ENCODE measurements at regions not wholly inside any gene's neighbourhood (a gene's known extent, or its start where the extent isn't known, plus 50 kb on each side); places are given as distances from the start of the nearest gene placed in this dataset.

DNA sequence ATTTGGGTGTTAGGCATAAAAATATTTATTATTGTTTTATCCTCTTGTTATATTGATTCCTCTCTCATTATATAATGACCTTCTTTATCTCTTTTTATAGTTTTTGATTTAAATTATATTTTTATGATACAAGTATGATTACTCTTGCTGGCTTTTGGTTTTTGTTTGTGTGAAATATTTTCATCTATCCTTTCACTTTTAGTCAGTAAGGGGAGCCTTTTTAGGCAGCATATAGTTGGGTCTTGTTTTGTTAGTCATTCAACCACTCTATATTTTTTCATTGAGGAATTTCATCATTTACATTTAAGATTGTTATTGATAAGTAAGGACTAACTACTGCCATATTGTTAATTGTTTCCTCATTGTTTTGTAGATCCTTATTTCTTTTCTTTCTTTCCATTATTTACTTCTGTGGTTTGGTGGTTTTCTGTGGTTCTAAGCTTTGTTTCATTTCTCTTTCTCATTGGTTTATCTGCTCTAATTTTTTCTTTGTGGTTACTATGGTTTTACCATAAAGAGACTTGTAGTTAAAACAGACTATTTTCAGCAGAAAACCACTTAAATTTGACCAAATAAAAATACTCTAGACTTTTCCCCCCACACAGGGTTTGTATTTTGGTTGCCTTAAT lies 593.1 kb downstream of the NUF2 start:
- H3K4me3 ChIP-seq (ENCODE audit: low read depth in 1 of 2, low read length in 2 of 2): no peak overlapping the region
- no peak overlapping the region for H3K27ac ChIP-seq (ENCODE audit: low read depth, low read length)
- H3K4me1 ChIP-seq (ENCODE audit: insufficient read depth, low read length): no peaks in the 10 kb centered on the region
- H3K9me3 ChIP-seq (ENCODE audit: low read length): no peaks in the 10 kb centered on the region
- no peak overlapping the region for H3K9ac ChIP-seq (ENCODE audit: low read length)
- no peaks in the 10 kb centered on the region for H3K36me3 ChIP-seq (ENCODE audit: insufficient read depth, low read length)
- H3K27me3 ChIP-seq (ENCODE audit: control insufficient read depth in 1 of 2, insufficient read depth in 2 of 2, low read length in 2 of 2): no peaks in the 10 kb centered on the region

DNA sequence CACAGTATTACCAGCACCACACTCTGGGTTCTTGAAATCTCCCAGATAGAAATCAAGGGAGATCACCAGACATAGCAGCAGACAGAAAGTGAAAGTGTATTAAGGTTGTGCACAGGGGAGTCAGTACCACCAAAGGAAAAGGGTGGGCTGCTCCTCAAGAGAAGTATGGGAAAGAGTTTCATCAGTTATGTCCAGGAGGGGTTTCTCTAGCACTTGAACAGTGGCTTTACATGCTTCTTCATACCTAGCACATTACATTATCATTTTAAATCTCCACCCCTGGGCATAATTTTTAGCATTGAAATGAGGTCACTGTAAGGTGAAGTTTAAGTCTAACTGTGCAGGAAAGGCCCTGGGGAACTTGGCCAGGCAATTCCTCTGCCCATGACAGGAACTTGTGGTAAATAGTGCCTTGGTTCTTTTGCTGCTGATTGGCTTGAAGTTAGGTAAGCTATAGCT lies 601.0 kb downstream of the NUF2 start:
- Histone ChIP-seq H3K9ac (ENCODE audit: low read length) (no peak overlapping the region), H3K9me3 (ENCODE audit: low read length) (no peaks in the 10 kb centered on the region), H3K4me1 (ENCODE audit: insufficient read depth, low read length) (peaks cover 7% of the 10 kb centered on the region), H3K36me3 (ENCODE audit: insufficient read depth, low read length) (no peaks in the 10 kb centered on the region), H3K27me3 (ENCODE audit: control insufficient read depth in 1 of 2, insufficient read depth in 2 of 2, low read length in 2 of 2) (no peaks in the 10 kb centered on the region), H3K27ac (ENCODE audit: low read depth, low read length) (no peak overlapping the region), H3K4me3 (ENCODE audit: low read depth in 1 of 2, low read length in 2 of 2) (peak overlapping the region in 1 of 2 donors; percentile 31)

DNA sequence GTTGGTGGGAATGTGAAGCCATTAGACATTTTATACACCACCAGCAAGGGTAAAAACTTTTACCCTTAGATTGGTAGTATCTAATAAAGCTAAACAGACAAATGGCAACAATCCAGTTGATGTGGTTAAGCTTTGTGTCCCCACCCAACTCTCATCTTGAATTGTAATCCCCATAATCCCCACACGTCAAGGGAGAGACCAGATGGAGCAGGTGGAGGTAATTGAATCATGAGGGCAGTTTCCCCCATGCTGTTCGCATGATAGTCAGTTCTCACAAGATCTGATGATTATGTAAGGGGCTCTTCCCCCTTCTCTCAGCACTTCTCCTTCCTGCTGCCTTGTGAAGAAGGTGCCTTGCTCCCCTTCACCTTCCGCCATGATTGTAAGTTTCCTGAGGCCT lies 602.3 kb downstream of the NUF2 start:
- no peaks in the 10 kb centered on the region for H3K27me3 ChIP-seq (ENCODE audit: control insufficient read depth in 1 of 2, insufficient read depth in 2 of 2, low read length in 2 of 2)
- no peak overlapping the region for H3K4me3 ChIP-seq (ENCODE audit: low read depth in 1 of 2, low read length in 2 of 2)
- no peak overlapping the region for H3K9ac ChIP-seq (ENCODE audit: low read length)
- no peaks in the 10 kb centered on the region for H3K36me3 ChIP-seq (ENCODE audit: insufficient read depth, low read length)
- no peak overlapping the region for H3K27ac ChIP-seq (ENCODE audit: low read depth, low read length)
- H3K9me3 ChIP-seq (ENCODE audit: low read length): no peaks in the 10 kb centered on the region
- peaks cover 15% of the 10 kb centered on the region for H3K4me1 ChIP-seq (ENCODE audit: insufficient read depth, low read length)

- Histone ChIP-seq H3K27me3 (ENCODE audit: control insufficient read depth in 1 of 2, insufficient read depth in 2 of 2, low read length in 2 of 2) (no peaks in the 10 kb centered on the region), H3K36me3 (ENCODE audit: insufficient read depth, low read length) (no peaks in the 10 kb centered on the region), H3K27ac (ENCODE audit: low read depth, low read length) (no peak overlapping the region)
These were observed 605.7 kb downstream of the NUF2 start for GRCh38 chr1:163927493-163927892.

GRCh38 chr1:163928069-163928468 lies 606.3 kb downstream of the NUF2 start:
- Histone ChIP-seq H3K4me3 (ENCODE audit: low read depth in 1 of 2, low read length in 2 of 2) (no peak overlapping the region), H3K36me3 (ENCODE audit: insufficient read depth, low read length) (no peaks in the 10 kb centered on the region), H3K27ac (ENCODE audit: low read depth, low read length) (no peak overlapping the region), H3K9ac (ENCODE audit: low read length) (no peak overlapping the region), H3K4me1 (ENCODE audit: insufficient read depth, low read length) (peaks cover 12% of the 10 kb centered on the region), H3K9me3 (ENCODE audit: low read length) (no peaks in the 10 kb centered on the region), H3K27me3 (ENCODE audit: control insufficient read depth in 1 of 2, insufficient read depth in 2 of 2, low read length in 2 of 2) (no peaks in the 10 kb centered on the region)

More at GRCh38 chr1:163927493-163927892, 605.7 kb downstream of the NUF2 start:
- no peak overlapping the region for H3K4me3 ChIP-seq (ENCODE audit: low read depth in 1 of 2, low read length in 2 of 2)
- H3K9ac ChIP-seq (ENCODE audit: low read length): no peak overlapping the region
- peaks cover 15% of the 10 kb centered on the region for H3K4me1 ChIP-seq (ENCODE audit: insufficient read depth, low read length)
- no peaks in the 10 kb centered on the region for H3K9me3 ChIP-seq (ENCODE audit: low read length)

DNA sequence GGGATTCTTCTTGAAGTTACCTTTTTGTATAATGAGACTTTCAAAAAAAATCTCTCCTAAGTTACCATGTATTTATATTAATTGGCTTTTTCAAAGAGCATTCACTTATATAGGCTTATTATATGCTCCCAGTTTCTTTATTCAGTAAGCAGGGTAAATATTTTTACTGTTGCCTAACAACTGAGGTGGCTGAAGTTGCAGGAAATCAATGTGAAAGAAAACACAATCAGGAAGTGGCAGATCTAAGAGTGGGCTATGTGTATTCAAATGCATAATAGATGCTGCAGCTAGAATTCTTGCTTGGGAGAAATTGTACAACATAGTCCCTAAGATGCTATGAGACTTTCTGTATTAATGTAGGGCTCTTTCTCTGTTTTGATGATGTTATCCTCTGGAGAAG lies 606.9 kb downstream of the NUF2 start:
- no peak overlapping the region for H3K9ac ChIP-seq (ENCODE audit: low read length)
- peaks cover 12% of the 10 kb centered on the region for H3K4me1 ChIP-seq (ENCODE audit: insufficient read depth, low read length)
- H3K4me3 ChIP-seq (ENCODE audit: low read depth in 1 of 2, low read length in 2 of 2): no peak overlapping the region
- H3K9me3 ChIP-seq (ENCODE audit: low read length): no peaks in the 10 kb centered on the region
- no peak overlapping the region for H3K27ac ChIP-seq (ENCODE audit: low read depth, low read length)
- no peaks in the 10 kb centered on the region for H3K36me3 ChIP-seq (ENCODE audit: insufficient read depth, low read length)
- H3K27me3 ChIP-seq (ENCODE audit: control insufficient read depth in 1 of 2, insufficient read depth in 2 of 2, low read length in 2 of 2): no peaks in the 10 kb centered on the region

DNA sequence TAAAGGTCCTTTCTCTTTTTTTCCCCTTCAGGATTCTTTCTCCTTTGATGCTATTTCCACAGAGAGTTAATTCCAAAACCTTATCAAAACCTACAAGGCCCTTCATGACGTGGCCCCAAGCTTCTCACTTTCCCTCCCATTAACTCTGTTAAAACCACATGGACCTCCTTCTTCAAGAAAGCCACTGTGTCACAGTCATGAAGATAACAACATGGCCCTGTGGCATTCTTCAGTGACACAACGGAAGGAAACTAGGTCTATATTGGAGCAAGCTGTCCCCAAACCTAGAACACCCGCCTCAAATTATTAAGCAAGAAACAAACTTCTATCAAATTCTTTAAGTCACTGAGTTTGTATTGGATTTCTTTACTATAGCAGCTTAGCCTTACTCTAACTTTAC lies 611.1 kb downstream of the NUF2 start:
- Histone ChIP-seq H3K4me3 (ENCODE audit: low read depth in 1 of 2, low read length in 2 of 2) (no peak overlapping the region), H3K4me1 (ENCODE audit: insufficient read depth, low read length) (peaks cover 8% of the 10 kb centered on the region), H3K27ac (ENCODE audit: low read depth, low read length) (no peak overlapping the region), H3K9ac (ENCODE audit: low read length) (no peak overlapping the region), H3K36me3 (ENCODE audit: insufficient read depth, low read length) (no peaks in the 10 kb centered on the region), H3K9me3 (ENCODE audit: low read length) (no peaks in the 10 kb centered on the region), H3K27me3 (ENCODE audit: control insufficient read depth in 1 of 2, insufficient read depth in 2 of 2, low read length in 2 of 2) (no peaks in the 10 kb centered on the region)

DNA sequence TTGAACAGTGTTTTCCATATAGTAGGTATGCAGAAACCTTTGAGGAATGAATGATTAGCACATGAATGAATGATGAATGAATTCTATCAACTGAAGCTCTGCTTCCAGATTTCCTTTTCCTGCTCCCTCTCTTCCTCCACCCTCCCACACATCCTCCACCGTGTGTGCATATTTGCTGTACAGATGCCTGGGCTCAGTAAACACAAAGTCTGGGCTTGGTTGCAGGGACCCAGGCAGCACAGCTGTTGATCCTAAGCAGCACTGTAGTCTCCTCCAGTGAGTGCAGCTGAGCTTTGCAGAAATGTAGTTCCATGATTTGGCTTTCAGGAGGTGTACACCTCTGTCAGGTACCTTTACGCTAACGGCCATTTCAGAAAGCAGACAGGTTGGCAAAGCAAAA lies 611.7 kb downstream of the NUF2 start:
- Histone ChIP-seq H3K4me3 (ENCODE audit: low read depth in 1 of 2, low read length in 2 of 2) (no peak overlapping the region), H3K27ac (ENCODE audit: low read depth, low read length) (no peak overlapping the region), H3K36me3 (ENCODE audit: insufficient read depth, low read length) (no peaks in the 10 kb centered on the region), H3K9ac (ENCODE audit: low read length) (no peak overlapping the region), H3K4me1 (ENCODE audit: insufficient read depth, low read length) (peaks cover 4% of the 10 kb centered on the region), H3K9me3 (ENCODE audit: low read length) (no peaks in the 10 kb centered on the region), H3K27me3 (ENCODE audit: control insufficient read depth in 1 of 2, insufficient read depth in 2 of 2, low read length in 2 of 2) (no peaks in the 10 kb centered on the region)

GRCh38 chr1:163935738-163936374 lies 614.1 kb downstream of the NUF2 start:
- H3K27ac ChIP-seq (ENCODE audit: low read depth, low read length): no peak overlapping the region
- H3K36me3 ChIP-seq (ENCODE audit: insufficient read depth, low read length): no peaks in the 10 kb centered on the region
- no peaks in the 10 kb centered on the region for H3K9me3 ChIP-seq (ENCODE audit: low read length)
- H3K9ac ChIP-seq (ENCODE audit: low read length): no peak overlapping the region
- H3K27me3 ChIP-seq (ENCODE audit: control insufficient read depth in 1 of 2, insufficient read depth in 2 of 2, low read length in 2 of 2): no peaks in the 10 kb centered on the region
- H3K4me1 ChIP-seq (ENCODE audit: insufficient read depth, low read length): no peaks in the 10 kb centered on the region
- no peak overlapping the region for H3K4me3 ChIP-seq (ENCODE audit: low read depth in 1 of 2, low read length in 2 of 2)

- Histone ChIP-seq H3K27me3 (ENCODE audit: control insufficient read depth in 1 of 2, insufficient read depth in 2 of 2, low read length in 2 of 2) (no peaks in the 10 kb centered on the region), H3K27ac (ENCODE audit: low read depth, low read length) (no peak overlapping the region), H3K4me1 (ENCODE audit: insufficient read depth, low read length) (no peaks in the 10 kb centered on the region), H3K9me3 (ENCODE audit: low read length) (no peaks in the 10 kb centered on the region), H3K9ac (ENCODE audit: low read length) (no peak overlapping the region), H3K36me3 (ENCODE audit: insufficient read depth, low read length) (no peaks in the 10 kb centered on the region), H3K4me3 (ENCODE audit: low read depth in 1 of 2, low read length in 2 of 2) (no peak overlapping the region)
These were observed 599.4 kb upstream of the PBX1 start for GRCh38 chr1:163959622-163960021.

- H3K9me3 ChIP-seq (ENCODE audit: low read length): no peaks in the 10 kb centered on the region
- no peaks in the 10 kb centered on the region for H3K4me1 ChIP-seq (ENCODE audit: insufficient read depth, low read length)
- no peak overlapping the region for H3K9ac ChIP-seq (ENCODE audit: low read length)
- no peak overlapping the region for H3K4me3 ChIP-seq (ENCODE audit: low read depth in 1 of 2, low read length in 2 of 2)
- H3K36me3 ChIP-seq (ENCODE audit: insufficient read depth, low read length): no peaks in the 10 kb centered on the region
- no peaks in the 10 kb centered on the region for H3K27me3 ChIP-seq (ENCODE audit: control insufficient read depth in 1 of 2, insufficient read depth in 2 of 2, low read length in 2 of 2)
- no peak overlapping the region for H3K27ac ChIP-seq (ENCODE audit: low read depth, low read length)
These were observed 588.8 kb upstream of the PBX1 start for GRCh38 chr1:163970151-163970550.

GRCh38 chr1:163970699-163971098 lies 588.3 kb upstream of the PBX1 start:
- Histone ChIP-seq H3K27ac (ENCODE audit: low read depth, low read length) (no peak overlapping the region), H3K36me3 (ENCODE audit: insufficient read depth, low read length) (no peaks in the 10 kb centered on the region), H3K27me3 (ENCODE audit: control insufficient read depth in 1 of 2, insufficient read depth in 2 of 2, low read length in 2 of 2) (no peaks in the 10 kb centered on the region), H3K9ac (ENCODE audit: low read length) (no peak overlapping the region), H3K4me1 (ENCODE audit: insufficient read depth, low read length) (no peaks in the 10 kb centered on the region), H3K4me3 (ENCODE audit: low read depth in 1 of 2, low read length in 2 of 2) (no peak overlapping the region), H3K9me3 (ENCODE audit: low read length) (no peaks in the 10 kb centered on the region)

Measured in muscle layer of colon (tissue), 2 donors.